HepG2 (cell line): ENCODE measurements at regions not wholly inside any gene's neighbourhood (a gene's known extent, or its start where the extent isn't known, plus 50 kb on each side); places are given as distances from the start of the nearest gene placed in this dataset.

Source experiments
- ATAC-seq: fragments of 200-7000 bp; cut with Tn5 transposase; 3 replicates; pipeline ENCODE4 v1.9.1; 2020; ENCODE audit warnings: mild to moderate bottlenecking, moderate library complexity
- BruUV-seq: library from RNA; stranded (reverse); fragments of 400-500 nt; replicated peaks from 2 replicates; lab custom pipeline; 2021; lab: Mats Ljungman, UMichigan
- CTCF ChIA-PET: fragments of 300-600 bp; formaldehyde crosslinking; extraction: SDS; loops from one replicate; lab custom pipeline; 2021; ENCODE audit warnings: low total read pairs, inconsistent platforms, low intra/inter-chr PET ratio; lab: Yijun Ruan, JAX
- POLR2A ChIA-PET: fragments of 350-600 bp; sonication (Branson Sonifier 250); formaldehyde crosslinking; loops from one replicate; lab custom pipeline; 2020; ENCODE audit warnings: antibody characterized with exemption, inconsistent platforms; lab: Yijun Ruan, JAX
- DNase-seq: peaks from one replicate; pipeline ENCODE4 v3.0.0-alpha.2; 2015; ENCODE audit warnings: low spot score
- FAIRE-seq: peaks from 3 replicates; lab custom pipeline; 2011; peaks lifted over from hg19 to GRCh38; lab: Jason Lieb, UNC
- H2AFZ ChIP-seq: one replicate; pipeline ENCODE4 v1.6.1; 2011; ENCODE audit warnings: low read length, inconsistent platforms
- H3K27ac ChIP-seq: fragments of 300-600 bp; 3 replicates; pipeline ENCODE4 v1.8.0; 2011; ENCODE audit warnings: mixed run types, mild to moderate bottlenecking, mixed read lengths, low read length, inconsistent platforms; ENCODE audit not compliant: insufficient read depth; ENCODE audit errors: extremely low read length
- H3K27me3 ChIP-seq, 2 experiments: fragments of 200-600 bp in 1 of 2; 2 replicates in 1 of 2; 3 replicates in 1 of 2; pipeline versions ENCODE4 v1.6.0 to v1.8.0; 2011; ENCODE audit warnings: low read length in 2 of 2, mild to moderate bottlenecking in 2 of 2, moderate library complexity in 2 of 2, inconsistent platforms in 1 of 2; ENCODE audit not compliant: insufficient read depth in 2 of 2, control insufficient read depth in 1 of 2
- H3K36me3 ChIP-seq, 2 experiments: fragments of 200-600 bp in 1 of 2; replicated peaks in 1 of 2; 2 replicates in 1 of 2; 3 replicates in 1 of 2; pipeline versions ENCODE4 v1.5.1 to v1.8.0; 2011; ENCODE audit warnings: low read length in 2 of 2, inconsistent platforms in 1 of 2; ENCODE audit not compliant: insufficient read depth in 2 of 2, control insufficient read depth in 1 of 2
- H3K4me1 ChIP-seq: 2 replicates; pipeline ENCODE4 v1.5.1; 2012; ENCODE audit warnings: low read length, inconsistent platforms; ENCODE audit not compliant: insufficient read depth
- H3K4me2 ChIP-seq: 2 replicates; pipeline ENCODE4 v1.6.0; 2011; ENCODE audit warnings: low read depth, low read length, inconsistent platforms
- H3K4me3 ChIP-seq, 3 experiments: fragments of 200-600 bp in 1 of 3; sonication (generic), shearing (Covaris generic) in 1 of 3; replicated peaks in 1 of 3; 2 replicates each; pipeline ENCODE4 v1.5.1; 2011 to 2016; ENCODE audit warnings: low read length in 3 of 3, inconsistent platforms in 2 of 3, low read depth in 2 of 3, mild to moderate bottlenecking in 2 of 3, control low read depth in 1 of 3, mixed read lengths in 1 of 3; ENCODE audit not compliant: insufficient read depth in 1 of 3
- H3K79me2 ChIP-seq: one replicate; pipeline ENCODE4 v1.6.1; 2011; ENCODE audit warnings: low read length, inconsistent platforms; ENCODE audit not compliant: insufficient read depth
- H3K9ac ChIP-seq: 2 replicates; pipeline ENCODE4 v1.6.0; 2011; ENCODE audit warnings: mild to moderate bottlenecking, low read depth, low read length, inconsistent platforms; ENCODE audit not compliant: insufficient read depth
- H3K9me3 ChIP-seq: 2 replicates; pipeline ENCODE4 v1.5.1; 2012; ENCODE audit warnings: mild to moderate bottlenecking, low read length
- H4K20me1 ChIP-seq: 2 replicates; pipeline ENCODE4 v1.6.0; 2011; ENCODE audit warnings: inconsistent platforms, mild to moderate bottlenecking, low read length, moderate library complexity; ENCODE audit not compliant: insufficient read depth
- ATF4 ChIP-seq, 2 experiments: fragments of 450-650 bp in 1 of 2; sonication (generic) in 1 of 2; formaldehyde crosslinking; IDR thresholded peaks; 2 replicates each; pipeline versions ENCODE4 v1.5.0 to v1.8.0; 2020 to 2022; ENCODE audit warnings: mild to moderate bottlenecking in 1 of 2, missing genetic modification reagents in 1 of 2
- ETS1 ChIP-seq: sonication (generic); formaldehyde crosslinking; IDR thresholded peaks from 2 replicates; pipeline ENCODE4 v1.4.0; 2020; ENCODE audit warnings: missing genetic modification reagents
- KDM4B ChIP-seq: sonication (generic); formaldehyde crosslinking; IDR thresholded peaks from 2 replicates; pipeline ENCODE4 v1.4.0; 2020; ENCODE audit warnings: missing genetic modification reagents
- MNT ChIP-seq: fragments of 450-650 bp; IDR thresholded peaks from 2 replicates; pipeline ENCODE4 v1.6.1; 2016
- NKX3-1 ChIP-seq: sonication (generic); formaldehyde crosslinking; IDR thresholded peaks from 2 replicates; pipeline ENCODE4 v1.5.0; 2020; ENCODE audit warnings: missing genetic modification reagents
- RBM22 ChIP-seq: fragments of 200-400 bp; formaldehyde crosslinking; optimal IDR thresholded peaks from 2 replicates; pipeline ENCODE3; 2017; ENCODE audit warnings: mild to moderate bottlenecking, low read length, moderate library complexity
- SPEN ChIP-seq: sonication (generic); formaldehyde crosslinking; IDR thresholded peaks from 2 replicates; pipeline ENCODE4 v1.5.1; 2020; ENCODE audit warnings: low read depth, mild to moderate bottlenecking, missing genetic modification reagents
- YEATS4 ChIP-seq: sonication (generic); formaldehyde crosslinking; IDR thresholded peaks from 2 replicates; pipeline ENCODE4 v1.4.0; 2020; ENCODE audit warnings: missing genetic modification reagents, borderline replicate concordance
- ZBTB26 ChIP-seq: IDR thresholded peaks from 2 replicates; pipeline ENCODE4 v1.6.1; 2016; ENCODE audit warnings: missing compliant biosample characterization, missing genetic modification reagents, borderline replicate concordance
- ZBTB42 ChIP-seq: sonication (generic); formaldehyde crosslinking; IDR thresholded peaks from 2 replicates; pipeline ENCODE4 v1.5.0; 2020; ENCODE audit warnings: mild to moderate bottlenecking, missing genetic modification reagents
- ZEB1 ChIP-seq: IDR thresholded peaks from 2 replicates; pipeline ENCODE4 v1.6.1; 2012; ENCODE audit warnings: mild to moderate bottlenecking, low read depth, inconsistent platforms; ENCODE audit not compliant: insufficient replicate concordance
- ZNF552 ChIP-seq: sonication (generic); formaldehyde crosslinking; IDR thresholded peaks from 2 replicates; pipeline ENCODE4 v1.9.0; 2022; ENCODE audit warnings: missing genetic modification reagents, mild to moderate bottlenecking, borderline replicate concordance
- ZNF605 ChIP-seq: sonication (generic); formaldehyde crosslinking; IDR thresholded peaks from 2 replicates; pipeline ENCODE4 v1.8.0; 2022; ENCODE audit warnings: mild to moderate bottlenecking, missing genetic modification reagents
- ZNF883 ChIP-seq: sonication (generic); formaldehyde crosslinking; IDR thresholded peaks from 2 replicates; pipeline ENCODE4 v1.5.1; 2020; ENCODE audit warnings: mild to moderate bottlenecking, missing genetic modification reagents; ENCODE audit errors: not compliant biosample characterization
- in situ Hi-C: cut with HindIII; loops from 2 replicates; pipeline ENCODE4 v1.10.0; 2017; ENCODE audit warnings: low pct_unique_long_range_greater_than_20kb; ENCODE audit not compliant: extremely low pct_ligation_motif_present
- intact Hi-C: fragments of 100-400 bp; cut with micrococcal nuclease; formaldehyde crosslinking; loops from one replicate; pipeline ENCODE4 v1.10.0; 2022; ENCODE audit not compliant: unreplicated experiment
- TF ChIP-seq, protein P1 (sequence below): sonication (generic); formaldehyde crosslinking; IDR thresholded peaks from 2 replicates; pipeline ENCODE4 v1.4.0; 2020; ENCODE audit warnings: mild to moderate bottlenecking, missing genetic modification reagents

DNA sequence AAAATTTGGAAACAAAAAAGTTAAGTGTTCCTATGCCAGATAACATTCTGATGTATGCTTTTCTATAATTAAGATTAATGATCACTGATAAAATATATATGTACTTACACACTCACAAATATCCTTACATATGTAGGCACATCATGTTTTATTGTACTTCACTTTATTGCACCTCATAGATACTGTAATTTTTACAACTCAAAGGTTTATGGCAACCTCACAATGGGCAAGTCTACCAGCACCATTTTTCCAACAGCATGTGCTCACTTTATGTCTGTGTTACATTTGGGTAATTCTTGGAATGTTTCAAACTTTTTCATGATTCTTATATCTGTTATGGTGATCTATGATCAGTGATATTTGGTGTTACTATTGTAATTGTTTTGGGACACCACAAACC, 57.8 kb upstream of the GPRIN3 start:
- BruUV-seq, result no TSS peak
- no peak overlapping the region for H3K27ac ChIP-seq
- H2AFZ ChIP-seq, result no peak overlapping the region
- no peak for ATAC-seq
- H3K9me3 ChIP-seq, result no peaks in the 10 kb centered on the region
- in situ Hi-C loops, result no loop called here
- DNase-seq, result no peak
- H3K79me2 ChIP-seq, result no peaks in the 10 kb centered on the region
- TF ChIP-seq ETS1 (CRISPR knock-in tag) (no peak), MNT (no peak), ZNF552 (CRISPR knock-in tag) (no peak), SPEN (no peak), ZNF883 (CRISPR knock-in tag) (no peak), YEATS4 (no peak), ZNF605 (CRISPR knock-in tag) (no peak), ZEB1 (no peak), NKX3-1 (CRISPR knock-in tag) (no peak), ZBTB26 (CRISPR knock-in tag) (no peak), ZBTB42 (CRISPR knock-in tag) (no peak), RBM22 (no peak), KDM4B (CRISPR knock-in tag) (no peak), ATF4 (CRISPR knock-in tag; IDR thresholded peaks at IDR 0.05) (no peak)
- TF ChIP-seq, protein P1, sequence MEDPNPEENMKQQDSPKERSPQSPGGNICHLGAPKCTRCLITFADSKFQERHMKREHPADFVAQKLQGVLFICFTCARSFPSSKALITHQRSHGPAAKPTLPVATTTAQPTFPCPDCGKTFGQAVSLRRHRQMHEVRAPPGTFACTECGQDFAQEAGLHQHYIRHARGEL (CRISPR knock-in tag), result no peak
- ChIA-PET POLR2A (no interaction called here), CTCF (no interaction called here)
- no peaks in the 10 kb centered on the region for H3K27me3 ChIP-seq
- intact Hi-C loops, result no loop called here
- no peak for FAIRE-seq
- no peak overlapping the region for H3K9ac ChIP-seq
- H3K4me3 ChIP-seq, result no peak overlapping the region
- no peaks in the 10 kb centered on the region for H4K20me1 ChIP-seq
- H3K4me2 ChIP-seq, result no peak overlapping the region
- no peaks in the 10 kb centered on the region for H3K4me1 ChIP-seq
- no peaks in the 10 kb centered on the region for H3K36me3 ChIP-seq
